HCT116 (cell line): ENCODE measurements at regions not wholly inside any gene's neighbourhood (a gene's known extent, or its start where the extent isn't known, plus 50 kb on each side); places are given as distances from the start of the nearest gene placed in this dataset.

ENCODE experiments used
- ATAC-seq: fragments of 200-7000 bp; cut with Tn5 transposase; 2 replicates; pipeline ENCODE4 v1.9.1; 2020; ENCODE audit warnings: mild to moderate bottlenecking, moderate library complexity
- BruUV-seq: library from RNA; stranded (reverse); fragments of 400-500 nt; replicated peaks from 2 replicates; lab custom pipeline; 2021; lab: Mats Ljungman, UMichigan
- CTCF ChIA-PET: fragments of 300-600 bp; sonication (Branson Sonifier 250); formaldehyde crosslinking; loops from one replicate; lab custom pipeline; 2021; ENCODE audit warnings: antibody characterized with exemption; lab: Charles Lee
- POLR2A ChIA-PET: fragments of 300-600, 350-600 bp; sonication (Branson Sonifier 250); formaldehyde crosslinking; loops from one replicate; lab custom pipeline; 2021; ENCODE audit warnings: antibody characterized with exemption; lab: Charles Lee
- RAD21 ChIA-PET, 2 experiments: fragments of 300-600 bp; sonication (Branson Sonifier 250); formaldehyde crosslinking; loops; one replicate each; lab custom pipeline; 2023; ENCODE audit warnings: low total read pairs in 2 of 2; ENCODE audit not compliant: uncharacterized antibody in 2 of 2, unreplicated experiment in 2 of 2, low non-redundant PET in 1 of 2; lab: Charles Lee
- DNase-seq: peaks from one replicate; pipeline ENCODE4 v3.0.0-alpha.2; 2010; ENCODE audit warnings: low read depth, low spot score
- H2AFZ ChIP-seq: fragments of 200-600 bp; shearing (Covaris generic), sonication (generic); 2 replicates; pipeline ENCODE4 v1.6.1; 2017; ENCODE audit warnings: low read depth, mixed run types, mixed read lengths, antibody characterized with exemption, low read length; ENCODE audit not compliant: poor library complexity, severe bottlenecking
- H3K27ac ChIP-seq: 2 replicates; pipeline ENCODE4 v1.5.1; 2012; ENCODE audit warnings: low read depth, low read length
- H3K27me3 ChIP-seq: fragments of 200-600 bp; sonication (generic); 2 replicates; pipeline ENCODE4 v1.6.1; 2016; ENCODE audit warnings: mixed run types, low read length, mixed read lengths; ENCODE audit not compliant: insufficient read depth
- H3K36me3 ChIP-seq, 2 experiments: fragments of 200-500 bp in 1 of 2; fragments of 200-600 bp in 1 of 2; sonication (Bioruptor generic) in 1 of 2; sonication (generic) in 1 of 2; 2 replicates each; pipeline versions ENCODE4 v1.5.1 to v1.6.1; 2014 to 2016; ENCODE audit warnings: low read length in 2 of 2, inconsistent platforms in 1 of 2, mixed read lengths in 1 of 2, mixed run types in 1 of 2; ENCODE audit not compliant: insufficient read depth in 2 of 2, control insufficient read depth in 1 of 2
- H3K4me1 ChIP-seq, 2 experiments: fragments of 200-600 bp in 1 of 2; sonication (generic) in 1 of 2; 2 replicates each; pipeline versions ENCODE4 v1.5.1 to v1.6.1; 2012 to 2017; ENCODE audit warnings: low read length in 2 of 2, inconsistent platforms in 1 of 2, mild to moderate bottlenecking in 1 of 2, mixed read lengths in 1 of 2, mixed run types in 1 of 2, moderate library complexity in 1 of 2; ENCODE audit not compliant: insufficient read depth in 2 of 2, control insufficient read depth in 1 of 2
- H3K4me2 ChIP-seq: fragments of 200-600 bp; sonication (generic); 2 replicates; pipeline ENCODE4 v1.6.1; 2017; ENCODE audit warnings: mixed run types, low read length, mixed read lengths
- H3K4me3 ChIP-seq, 2 experiments: fragments of 200-600 bp in 1 of 2; sonication (generic) in 1 of 2; replicated peaks in 1 of 2; 2 replicates each; pipeline ENCODE4 v1.5.1; 2011 to 2016; ENCODE audit warnings: low read length in 2 of 2, control low read depth in 1 of 2, low read depth in 1 of 2, mild to moderate bottlenecking in 1 of 2, mixed read lengths in 1 of 2, mixed run types in 1 of 2
- H3K79me2 ChIP-seq: fragments of 200-600 bp; sonication (generic); 2 replicates; pipeline ENCODE4 v1.6.1; 2017; ENCODE audit warnings: mild to moderate bottlenecking, mixed run types, low read length, moderate library complexity, mixed read lengths; ENCODE audit not compliant: insufficient read depth
- H3K9ac ChIP-seq: fragments of 200-600 bp; sonication (generic); 2 replicates; pipeline ENCODE4 v1.6.1; 2016; ENCODE audit warnings: low read length, mixed read lengths
- H3K9me2 ChIP-seq: fragments of 200-600 bp; sonication (generic), shearing (Covaris generic); 2 replicates; pipeline ENCODE4 v1.6.1; 2017; ENCODE audit warnings: mixed run types, mild to moderate bottlenecking, moderate library complexity; ENCODE audit not compliant: insufficient read depth
- H3K9me3 ChIP-seq, 2 experiments: fragments of 200-500 bp in 1 of 2; fragments of 200-600 bp in 1 of 2; sonication (Bioruptor generic) in 1 of 2; sonication (generic) in 1 of 2; 2 replicates each; pipeline ENCODE4 v1.6.1; 2014 to 2017; ENCODE audit warnings: low read length in 2 of 2, mixed read lengths in 2 of 2, inconsistent platforms in 1 of 2, low read depth in 1 of 2, mild to moderate bottlenecking in 1 of 2, mixed run types in 1 of 2, moderate library complexity in 1 of 2; ENCODE audit not compliant: control insufficient read depth in 1 of 2, insufficient read depth in 1 of 2
- H4K20me1 ChIP-seq: fragments of 200-600 bp; sonication (generic), shearing (Covaris generic); 2 replicates; pipeline ENCODE4 v1.6.1; 2017; ENCODE audit warnings: mixed run types, mild to moderate bottlenecking, moderate library complexity; ENCODE audit not compliant: insufficient read depth
- ATF3 ChIP-seq: IDR thresholded peaks from 2 replicates; pipeline ENCODE4 v1.6.1; 2012
- CBX3 ChIP-seq: IDR thresholded peaks from 2 replicates; pipeline ENCODE4 v1.6.1; 2012; ENCODE audit warnings: low read depth
- CEBPB ChIP-seq: IDR thresholded peaks from 2 replicates; pipeline ENCODE4 v1.6.1; 2012; ENCODE audit warnings: low read depth
- CTCF ChIP-seq, 3 experiments: fragments of 200-600 bp in 1 of 3; sonication (generic) in 1 of 3; IDR thresholded peaks in 2 of 3; conservative IDR thresholded peaks in 1 of 3; 2 replicates each; pipeline ENCODE4 v1.5.1; 2012 to 2017; ENCODE audit warnings: low read depth in 2 of 3, low read length in 2 of 3, antibody characterized with exemption in 1 of 3, borderline replicate concordance in 1 of 3, control low read depth in 1 of 3, mild to moderate bottlenecking in 1 of 3, mixed read lengths in 1 of 3, mixed run types in 1 of 3, moderate library complexity in 1 of 3; ENCODE audit not compliant: insufficient read depth in 1 of 3
- EGR1 ChIP-seq: IDR thresholded peaks from 2 replicates; pipeline ENCODE4 v1.6.1; 2012; ENCODE audit warnings: low read depth
- ELF1 ChIP-seq: IDR thresholded peaks from 2 replicates; pipeline ENCODE4 v1.6.1; 2012; ENCODE audit warnings: low read depth, borderline replicate concordance
- EZH2 ChIP-seq: fragments of 200-600 bp; sonication (generic); IDR thresholded peaks from 2 replicates; pipeline ENCODE4 v1.6.1; 2017; ENCODE audit warnings: antibody characterized with exemption, mixed run types
- EZH2phosphoT487 ChIP-seq: fragments of 200-600 bp; IDR thresholded peaks from 2 replicates; pipeline ENCODE4 v1.6.1; 2018; ENCODE audit warnings: antibody characterized with exemption, borderline replicate concordance
- JUND ChIP-seq: IDR thresholded peaks from 2 replicates; pipeline ENCODE4 v1.6.1; 2012
- MAX ChIP-seq: IDR thresholded peaks from 2 replicates; pipeline ENCODE4 v1.6.1; 2012
- POLR2A ChIP-seq: IDR thresholded peaks from 2 replicates; pipeline ENCODE4 v1.7.0; 2011; ENCODE audit warnings: borderline replicate concordance; ENCODE audit not compliant: insufficient read depth, insufficient read length; ENCODE audit errors: extremely low read depth
- POLR2AphosphoS5 ChIP-seq: IDR thresholded peaks from 2 replicates; pipeline ENCODE4 v1.6.1; 2011; ENCODE audit warnings: mild to moderate bottlenecking, low read depth, low read length, moderate library complexity
- RAD21 ChIP-seq: IDR thresholded peaks from 2 replicates; pipeline ENCODE4 v1.6.1; 2012; ENCODE audit warnings: low read depth, mild to moderate bottlenecking
- REST ChIP-seq: IDR thresholded peaks from 2 replicates; pipeline ENCODE4 v1.6.1; 2012; ENCODE audit warnings: low read depth
- SP1 ChIP-seq: IDR thresholded peaks from 2 replicates; pipeline ENCODE4 v1.6.1; 2012; ENCODE audit warnings: low read depth
- SRF ChIP-seq: IDR thresholded peaks from 2 replicates; pipeline ENCODE4 v1.6.1; 2012; ENCODE audit warnings: low read depth
- TCF7L2 ChIP-seq: IDR thresholded peaks from 2 replicates; pipeline ENCODE4 v1.7.0; 2011; ENCODE audit warnings: borderline replicate concordance, inconsistent platforms; ENCODE audit not compliant: insufficient read depth, insufficient read length; ENCODE audit errors: extremely low read depth
- ZFX ChIP-seq: fragments of 450-650 bp; IDR thresholded peaks from 2 replicates; pipeline ENCODE4 v1.6.1; 2017
- intact Hi-C: fragments of 100-400 bp; cut with micrococcal nuclease; formaldehyde crosslinking; loops from 2 replicates; pipeline ENCODE4 v1.10.0; 2022

GRCh38 chr15:31503758-31504461, 177.3 kb downstream of the KLF13 start:
- Histone ChIP-seq H3K9ac (no peak overlapping the region), H4K20me1 (no peaks in the 10 kb centered on the region), H2AFZ (no peak overlapping the region), H3K9me2 (no peaks in the 10 kb centered on the region), H3K4me1 (no peaks in the 10 kb centered on the region), H3K4me2 (no peak overlapping the region), H3K27me3 (no peaks in the 10 kb centered on the region), H3K4me3 (no peak overlapping the region), H3K9me3 (no peaks in the 10 kb centered on the region), H3K27ac (no peak overlapping the region), H3K79me2 (no peaks in the 10 kb centered on the region), H3K36me3 (no peaks in the 10 kb centered on the region)
- ChIA-PET RAD21 (no interaction called here), CTCF (interaction anchor here (1.5 kb wide), 1 partner anchor 10 kb away, joined by 3 read pairs; no protein-coding TSS in a partner anchor), POLR2A (no interaction called here)
- ATAC-seq (no peak), DNase-seq (no peak)
- BruUV-seq, result no TSS peak
- intact Hi-C loops, result no loop called here
- TF ChIP-seq CEBPB (no peak), REST (no peak), SP1 (no peak), CBX3 (no peak), ELF1 (no peak), RAD21 (no peak), ATF3 (no peak), TCF7L2 (no peak), POLR2AphosphoS5 (no peak), POLR2A (no peak), SRF (no peak), EGR1 (no peak), CTCF (IDR thresholded peaks at IDR 0.05 in 2 of 3, conservative IDR thresholded peaks at IDR 0.05 in 1 of 3; ENCODE audit: borderline replicate concordance in 1 of 3, insufficient read depth in 1 of 3, low read depth in 2 of 3, low read length in 2 of 3) (no peak), JUND (no peak), ZFX (no peak), MAX (no peak), EZH2 (no peak), EZH2phosphoT487 (no peak)
